Endothelial cell of umbilical vein (primary cell): ENCODE measurements at regions not wholly inside any gene's neighbourhood (a gene's known extent, or its start where the extent isn't known, plus 50 kb on each side); places are given as distances from the start of the nearest gene placed in this dataset.

Experiments used
- BruUV-seq: library from RNA; stranded (reverse); fragments of 400-500 nt; replicated peaks from 2 replicates; lab custom pipeline; 2021; lab: Mats Ljungman, UMichigan
- CTCF ChIA-PET: fragments of 300-600, 350-600 bp; sonication (Branson Sonifier 250); formaldehyde crosslinking; loops from one replicate; lab custom pipeline; 2021; ENCODE audit warnings: antibody characterized with exemption, inconsistent platforms; lab: Charles Lee
- POLR2A ChIA-PET: fragments of 300-600, 350-600 bp; sonication (Branson Sonifier 250); formaldehyde crosslinking; loops from one replicate; lab custom pipeline; 2021; ENCODE audit warnings: antibody characterized with exemption, inconsistent platforms; lab: Charles Lee
- DNase-seq: peaks from one replicate; pipeline ENCODE4 v3.0.0-alpha.2; 2011; ENCODE audit warnings: low read depth, low spot score
- FAIRE-seq: peaks from 2 replicates; lab custom pipeline; 2011; peaks lifted over from hg19 to GRCh38; lab: Jason Lieb, UNC
- H2AFZ ChIP-seq: 2 replicates; pipeline ENCODE4 v1.6.0; 2012; ENCODE audit warnings: low read depth, low read length, control low read depth, inconsistent platforms
- H3K27ac ChIP-seq: 2 replicates; pipeline ENCODE4 v1.5.1; 2011; ENCODE audit warnings: low read depth, mild to moderate bottlenecking, control low read depth, low read length, moderate library complexity; ENCODE audit not compliant: insufficient read depth
- H3K27me3 ChIP-seq, 2 experiments: 2 replicates each; pipeline versions ENCODE4 v1.6.0 to v1.6.1; 2011; ENCODE audit warnings: low read length in 2 of 2, mixed read lengths in 1 of 2; ENCODE audit not compliant: control insufficient read depth in 2 of 2, insufficient read depth in 2 of 2
- H3K36me3 ChIP-seq, 2 experiments: 2 replicates in 1 of 2; 3 replicates in 1 of 2; pipeline ENCODE4 v1.5.1; 2011; ENCODE audit warnings: low read length in 2 of 2, mild to moderate bottlenecking in 1 of 2, moderate library complexity in 1 of 2; ENCODE audit not compliant: control insufficient read depth in 2 of 2, insufficient read depth in 2 of 2; ENCODE audit errors: extremely low read depth in 1 of 2
- H3K4me1 ChIP-seq: 3 replicates; pipeline ENCODE4 v1.5.1; 2011; ENCODE audit warnings: mild to moderate bottlenecking, low read length; ENCODE audit not compliant: control insufficient read depth, insufficient read depth; ENCODE audit errors: extremely low read depth
- H3K4me2 ChIP-seq: 2 replicates; pipeline ENCODE4 v1.6.1; 2011; ENCODE audit warnings: low read length, control low read depth, mixed read lengths; ENCODE audit not compliant: insufficient read depth
- H3K4me3 ChIP-seq, 3 experiments: fragments of 200-600 bp in 1 of 3; sonication (generic), shearing (Covaris generic) in 1 of 3; replicated peaks in 1 of 3; 2 replicates each; pipeline ENCODE4 v1.5.1; 2011 to 2016; ENCODE audit warnings: control low read depth in 3 of 3, low read length in 3 of 3, mild to moderate bottlenecking in 2 of 3, inconsistent platforms in 1 of 3, low read depth in 1 of 3, moderate library complexity in 1 of 3; ENCODE audit not compliant: insufficient read depth in 1 of 3
- H3K79me2 ChIP-seq: 2 replicates; pipeline ENCODE4 v1.6.0; 2012; ENCODE audit warnings: low read length, inconsistent platforms; ENCODE audit not compliant: control insufficient read depth, insufficient read depth
- H3K9ac ChIP-seq: replicated peaks from 2 replicates; pipeline ENCODE3; 2011; ENCODE audit warnings: low read length, control low read depth; ENCODE audit not compliant: insufficient read depth; ENCODE audit errors: extremely low read depth
- H3K9me1 ChIP-seq: replicated peaks from 3 replicates; pipeline ENCODE4 v1.6.0; 2011; ENCODE audit warnings: mild to moderate bottlenecking, low read length; ENCODE audit not compliant: control insufficient read depth, insufficient read depth; ENCODE audit errors: extremely low read depth
- H3K9me3 ChIP-seq: replicated peaks from 2 replicates; pipeline ENCODE4 v1.5.1; 2012; ENCODE audit warnings: low read length, inconsistent platforms; ENCODE audit not compliant: control insufficient read depth, insufficient read depth
- H4K20me1 ChIP-seq: replicated peaks from 2 replicates; pipeline ENCODE3; 2011; ENCODE audit warnings: mild to moderate bottlenecking, low read length; ENCODE audit not compliant: control insufficient read depth, insufficient read depth; ENCODE audit errors: extremely low read depth
- CTCF ChIP-seq, 2 donors: IDR thresholded peaks; 1 replicate in 1 of 2; 2 replicates in 1 of 2; pipeline ENCODE4 v1.5.1; 2011; ENCODE audit warnings: low read length in 2 of 2, mild to moderate bottlenecking in 2 of 2, moderate library complexity in 2 of 2, control low read depth in 1 of 2, inconsistent platforms in 1 of 2, low read depth in 1 of 2; ENCODE audit not compliant: insufficient read depth in 1 of 2; ENCODE audit errors: extremely low read depth in 1 of 2
- EZH2 ChIP-seq: IDR thresholded peaks from 2 replicates; pipeline ENCODE4 v1.6.1; 2012; ENCODE audit warnings: borderline replicate concordance, low read depth, mild to moderate bottlenecking, moderate library complexity, low read length, inconsistent platforms; ENCODE audit not compliant: severe bottlenecking
- FOS ChIP-seq: IDR thresholded peaks from 2 replicates; pipeline ENCODE4 v1.6.1; 2011; ENCODE audit warnings: mild to moderate bottlenecking, low read length, moderate library complexity, borderline replicate concordance; ENCODE audit not compliant: insufficient read depth
- GATA2 ChIP-seq: IDR thresholded peaks from 2 replicates; pipeline ENCODE4 v1.7.0; 2011; ENCODE audit warnings: low read depth, mild to moderate bottlenecking, moderate library complexity, mixed read lengths, low read length; ENCODE audit not compliant: insufficient read length, insufficient read depth
- JUN ChIP-seq: IDR thresholded peaks from 2 replicates; pipeline ENCODE4 v1.6.1; 2011; ENCODE audit warnings: borderline replicate concordance, low read depth; ENCODE audit not compliant: insufficient read length, insufficient read depth
- MAX ChIP-seq: IDR thresholded peaks from 2 replicates; pipeline ENCODE4 v1.6.1; 2011; ENCODE audit not compliant: insufficient read depth, insufficient read length
- MYC ChIP-seq: IDR thresholded peaks from one replicate; pipeline ENCODE4 v1.6.1; 2011; ENCODE audit warnings: mild to moderate bottlenecking, low read depth, low read length
- POLR2A ChIP-seq: IDR thresholded peaks from 2 replicates; pipeline ENCODE4 v1.6.1; 2012; ENCODE audit warnings: low read depth, mild to moderate bottlenecking, control low read depth, low read length
- POLR2AphosphoS5 ChIP-seq: IDR thresholded peaks from 2 replicates; pipeline ENCODE4 v1.6.1; 2012; ENCODE audit warnings: low read depth, mild to moderate bottlenecking, control low read depth, low read length, moderate library complexity; ENCODE audit not compliant: insufficient read depth
- dilution Hi-C: fragments of 300-500 bp; cut with MboI; formaldehyde crosslinking; loops from one replicate; pipeline ENCODE4 v1.15.0; 2019; ENCODE audit warnings: low sequenced_read_pairs; ENCODE audit not compliant: extremely low pct_ligation_motif_present
- intact Hi-C: fragments of 100-400 bp; cut with micrococcal nuclease; formaldehyde crosslinking; loops from one replicate; pipeline ENCODE4 v1.10.0; 2022

GRCh38 chr14:61211476-61212255 is 69.5 kb downstream of the TMEM30B start:
- Histone ChIP-seq H2AFZ (no peak overlapping the region), H3K9me1 (no peaks in the 10 kb centered on the region), H3K4me1 (no peaks in the 10 kb centered on the region), H3K36me3 (no peaks in the 10 kb centered on the region), H4K20me1 (no peaks in the 10 kb centered on the region), H3K27me3 (no peaks in the 10 kb centered on the region), H3K4me2 (no peak overlapping the region), H3K79me2 (no peaks in the 10 kb centered on the region), H3K9ac (no peak overlapping the region), H3K9me3 (no peaks in the 10 kb centered on the region), H3K4me3 (no peak overlapping the region), H3K27ac (no peak overlapping the region)
- TF ChIP-seq FOS: no peak
- no peak for TF ChIP-seq MYC
- no peak for TF ChIP-seq POLR2AphosphoS5
- no peak for TF ChIP-seq MAX
- no peak for TF ChIP-seq POLR2A
- no peak for TF ChIP-seq EZH2
- dilution Hi-C loops (no loop called here), intact Hi-C loops (no loop called here)
- FAIRE-seq (no peak), DNase-seq (no peak)
- POLR2A ChIA-PET: no interaction called here
- CTCF ChIA-PET: no interaction called here
- no TSS peak for BruUV-seq

- Histone ChIP-seq H3K27me3 (peaks cover 0 to 3% of the 10 kb centered on the region in 2 experiments), H3K9me3 (no peaks in the 10 kb centered on the region), H3K9ac (no peak overlapping the region), H3K27ac (no peak overlapping the region), H3K4me2 (no peak overlapping the region), H3K4me3 (no peak overlapping the region), H3K79me2 (no peaks in the 10 kb centered on the region), H4K20me1 (no peaks in the 10 kb centered on the region), H3K9me1 (no peaks in the 10 kb centered on the region), H2AFZ (no peak overlapping the region), H3K36me3 (no peaks in the 10 kb centered on the region), H3K4me1 (no peaks in the 10 kb centered on the region)
- CTCF ChIA-PET: no interaction called here
- no peak for FAIRE-seq
- dilution Hi-C loops (no loop called here), intact Hi-C loops (no loop called here)
- POLR2A ChIA-PET: no interaction called here
- BruUV-seq: no TSS peak
- no peak for DNase-seq
- TF ChIP-seq FOS (no peak), POLR2A (no peak), CTCF (IDR thresholded peaks at IDR 0.05; ENCODE audit: extremely low read depth in 1 of 2, insufficient read depth in 1 of 2, low read depth in 1 of 2, low read length in 2 of 2) (no peak), POLR2AphosphoS5 (no peak), JUN (no peak), MAX (no peak), MYC (no peak), EZH2 (no peak), GATA2 (no peak)
These were observed 77.9 kb downstream of the TMEM30B start for GRCh38 chr14:61203081-61203753.
